Pancreas (tissue), 10 donors: ENCODE measurements at regions not wholly inside any gene's neighbourhood (a gene's known extent, or its start where the extent isn't known, plus 50 kb on each side); places are given as distances from the start of the nearest gene placed in this dataset.

Experiments used
- ATAC-seq, 4 donors: fragments of 200-7000 bp; cut with Tn5 transposase; one replicate each; pipeline versions ENCODE4 v1.8.0 to v1.9.1; 2020; ENCODE audit warnings: mild to moderate bottlenecking in 4 of 4, moderate library complexity in 4 of 4
- DNase-seq, 6 donors: peaks; one replicate each; pipeline ENCODE4 v3.0.0-alpha.2; 2020
- FAIRE-seq: peaks from 2 replicates; lab custom pipeline; 2012; peaks lifted over from hg19 to GRCh38; lab: Jason Lieb, UNC
- H3K27ac ChIP-seq, 4 donors: fragments of 200-600 bp; sonication (generic); 1 replicate in 3 of 4; 2 replicates in 1 of 4; pipeline versions ENCODE4 v1.5.0 to v1.8.0; 2020
- H3K27me3 ChIP-seq, 4 donors: fragments of 200-600 bp; one replicate each; pipeline ENCODE4 v1.8.0; 2021
- H3K36me3 ChIP-seq, 3 donors: fragments of 200-600 bp; sonication (generic) in 1 of 3; one replicate each; pipeline versions ENCODE4 v1.5.0 to v1.8.0; 2020 to 2021
- H3K4me1 ChIP-seq, 3 donors: fragments of 200-600 bp; one replicate each; pipeline ENCODE4 v1.8.0; 2021
- H3K4me3 ChIP-seq, 4 donors: fragments of 200-600 bp; sonication (generic) in 2 of 4; one replicate each; pipeline versions ENCODE4 v1.5.0 to v1.8.0; 2020 to 2021
- H3K9me3 ChIP-seq, 4 donors: fragments of 200-600 bp; one replicate each; pipeline ENCODE4 v1.8.0; 2021
- whole genome bisulfite sequencing, 2 donors: extraction: QIAGEN DNeasy Blood & Tissue Kit; methylation state at CpG; one replicate each; pipeline ENCODE4 v1.1.7; 2013; 5-methylcytosine and 5-hydroxymethylcytosine counted together
- intact Hi-C, 3 donors: fragments of 100-400 bp; cut with DNase I; formaldehyde crosslinking; loops; one replicate each; pipeline versions ENCODE4 v1.11.1 to v1.14.2; 2022
- TF ChIP-seq, protein P1 (sequence below), 4 donors: fragments of 200-600 bp; sonication (generic) in 3 of 4; IDR thresholded peaks; one replicate each; pipeline versions ENCODE4 v1.5.0 to v1.8.0; 2021; ENCODE audit warnings: antibody characterized with exemption in 4 of 4
- donor health status: healthy with polysubstance abuse.
- donor health status: DM: no; HTN: no; CAD: no; lungs with moderate emphysema.
- donor health status: DM: no; HTN: no; CAD: no.
- donor health status: control.
- donor health status: control.
- donor health status: Bipolar disorder and iron deficiency.
- donor health status: DM: yes; HTN: yes; CAD: no.
- donor health status: DM: no; HTN: no; CAD: no.
- donor health status: DM: no; HTN: no; CAD: no.
- donor health status: DM: yes; HTN: yes; CAD: no.

DNA sequence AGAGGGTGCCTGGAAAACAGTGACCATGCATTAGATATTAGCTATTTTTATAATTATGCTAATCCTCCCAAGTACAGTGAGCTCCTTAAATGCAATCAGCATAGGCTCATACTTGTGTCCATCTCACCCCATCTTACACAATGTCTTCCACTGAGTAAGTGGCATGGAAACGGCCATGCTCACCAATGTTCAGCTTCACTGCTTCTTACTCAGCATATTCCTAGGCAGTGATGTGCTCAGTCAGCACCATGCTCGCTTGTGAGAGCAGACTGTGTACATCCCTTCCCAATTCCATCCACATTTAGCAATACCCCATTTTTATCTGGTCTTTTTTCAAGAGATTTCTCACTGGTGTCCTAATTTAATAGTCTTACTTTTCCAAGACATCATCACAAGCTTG is 454.8 kb upstream of the SOX9 start:
- no peaks in the 10 kb centered on the region for H3K4me1 ChIP-seq
- ATAC-seq (no peak), DNase-seq (no peak), FAIRE-seq (no peak)
- no peaks in the 10 kb centered on the region for H3K36me3 ChIP-seq
- no peak overlapping the region for H3K4me3 ChIP-seq
- H3K27me3 ChIP-seq = no peaks in the 10 kb centered on the region
- no peak overlapping the region for H3K27ac ChIP-seq
- H3K9me3 ChIP-seq = no peaks in the 10 kb centered on the region
- WGBS, 2 donors = 61 to 73% methylated on average over 2 of the region's 2 CpGs
- TF ChIP-seq, protein P1, sequence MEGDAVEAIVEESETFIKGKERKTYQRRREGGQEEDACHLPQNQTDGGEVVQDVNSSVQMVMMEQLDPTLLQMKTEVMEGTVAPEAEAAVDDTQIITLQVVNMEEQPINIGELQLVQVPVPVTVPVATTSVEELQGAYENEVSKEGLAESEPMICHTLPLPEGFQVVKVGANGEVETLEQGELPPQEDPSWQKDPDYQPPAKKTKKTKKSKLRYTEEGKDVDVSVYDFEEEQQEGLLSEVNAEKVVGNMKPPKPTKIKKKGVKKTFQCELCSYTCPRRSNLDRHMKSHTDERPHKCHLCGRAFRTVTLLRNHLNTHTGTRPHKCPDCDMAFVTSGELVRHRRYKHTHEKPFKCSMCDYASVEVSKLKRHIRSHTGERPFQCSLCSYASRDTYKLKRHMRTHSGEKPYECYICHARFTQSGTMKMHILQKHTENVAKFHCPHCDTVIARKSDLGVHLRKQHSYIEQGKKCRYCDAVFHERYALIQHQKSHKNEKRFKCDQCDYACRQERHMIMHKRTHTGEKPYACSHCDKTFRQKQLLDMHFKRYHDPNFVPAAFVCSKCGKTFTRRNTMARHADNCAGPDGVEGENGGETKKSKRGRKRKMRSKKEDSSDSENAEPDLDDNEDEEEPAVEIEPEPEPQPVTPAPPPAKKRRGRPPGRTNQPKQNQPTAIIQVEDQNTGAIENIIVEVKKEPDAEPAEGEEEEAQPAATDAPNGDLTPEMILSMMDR (IDR thresholded peaks at IDR 0.05) = no peak
- intact Hi-C loops = no loop called here

DNA sequence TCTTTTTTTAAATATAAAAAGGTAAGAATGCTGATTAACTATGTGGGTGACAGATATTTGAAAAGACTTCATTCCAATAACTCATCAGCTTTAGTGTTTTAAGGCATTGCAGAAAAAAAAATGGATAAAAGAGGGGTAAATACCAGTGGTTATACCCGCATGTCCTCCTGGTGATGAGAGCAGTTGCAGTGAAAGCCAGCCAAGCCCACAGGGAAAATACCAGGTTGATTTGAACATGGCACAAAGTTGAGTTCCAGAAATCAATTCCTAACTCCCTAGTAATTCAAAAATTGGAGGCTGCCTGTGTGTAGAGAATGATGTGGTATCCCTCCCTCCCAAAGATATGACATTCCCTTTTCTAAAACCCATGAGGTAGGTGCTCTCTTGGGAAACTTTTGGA is 453.2 kb upstream of the SOX9 start:
- H3K4me1 ChIP-seq = no peaks in the 10 kb centered on the region
- H3K9me3 ChIP-seq = no peaks in the 10 kb centered on the region
- no peak for DNase-seq
- H3K36me3 ChIP-seq = no peaks in the 10 kb centered on the region
- H3K27me3 ChIP-seq = no peaks in the 10 kb centered on the region
- intact Hi-C loops = no loop called here
- no peak for ATAC-seq
- TF ChIP-seq, protein P1 (IDR thresholded peaks at IDR 0.05) = no peak
- 84 to 89% methylated on average over 1 of the region's 1 CpG for WGBS, 2 donors
- no peak overlapping the region for H3K27ac ChIP-seq
- no peak overlapping the region for H3K4me3 ChIP-seq
- FAIRE-seq = no peak

DNA sequence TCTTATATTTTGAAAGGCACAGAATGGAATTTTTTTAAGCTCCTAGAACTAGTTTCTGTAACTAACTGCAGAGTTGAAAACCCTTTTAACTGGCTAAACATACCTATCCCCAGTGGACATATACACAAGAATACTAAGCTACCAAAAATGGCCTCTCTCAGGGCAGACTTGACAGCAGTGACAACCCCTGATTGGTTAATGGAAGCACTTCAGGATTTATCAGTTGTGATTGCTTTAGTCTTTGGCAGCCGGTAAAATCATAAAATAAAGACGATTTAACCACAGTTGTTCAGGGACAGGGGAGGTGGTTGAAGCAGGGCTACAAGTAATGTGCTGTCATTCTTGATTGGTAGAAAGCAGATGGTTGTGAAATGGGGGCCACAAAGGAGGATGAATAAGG is 452.0 kb upstream of the SOX9 start:
- TF ChIP-seq, protein P1 (IDR thresholded peaks at IDR 0.05) = no peak
- Histone ChIP-seq H3K27me3 (no peaks in the 10 kb centered on the region), H3K4me1 (no peaks in the 10 kb centered on the region), H3K27ac (no peak overlapping the region), H3K4me3 (no peak overlapping the region), H3K36me3 (no peaks in the 10 kb centered on the region), H3K9me3 (no peaks in the 10 kb centered on the region)
- no peak for FAIRE-seq
- no peak for DNase-seq
- intact Hi-C loops = no loop called here
- 54 to 66% methylated on average over 2 of the region's 2 CpGs for WGBS, 2 donors
- ATAC-seq = no peak

DNA sequence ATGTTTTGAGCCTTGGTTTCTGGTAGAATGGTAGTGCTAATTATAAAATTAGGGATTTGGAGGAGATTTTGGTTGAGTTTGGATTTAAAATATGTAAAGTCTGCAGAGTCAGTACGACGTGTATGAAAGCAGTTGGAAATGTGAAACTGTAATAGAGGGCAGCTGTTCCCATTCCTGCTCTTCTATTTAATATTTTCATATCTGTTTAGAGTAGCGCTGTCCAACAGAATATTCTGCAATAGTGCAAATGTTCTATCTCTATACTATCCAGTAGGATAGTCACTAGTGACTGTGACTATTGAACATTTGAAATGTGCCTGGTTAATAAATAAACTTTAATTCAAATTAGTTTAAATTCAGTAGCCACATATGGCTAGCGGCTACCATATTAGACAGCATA is 443.4 kb upstream of the SOX9 start:
- TF ChIP-seq, protein P1 (IDR thresholded peaks at IDR 0.05) = no peak
- no peak overlapping the region for H3K4me3 ChIP-seq
- intact Hi-C loops = no loop called here
- FAIRE-seq (no peak), ATAC-seq (no peak), DNase-seq (no peak)
- H3K9me3 ChIP-seq = no peaks in the 10 kb centered on the region
- WGBS, 2 donors = 80 to 85% methylated on average over 4 of the region's 4 CpGs
- H3K27ac ChIP-seq = no peak overlapping the region
- H3K36me3 ChIP-seq = no peaks in the 10 kb centered on the region
- H3K27me3 ChIP-seq = no peaks in the 10 kb centered on the region
- H3K4me1 ChIP-seq = no peaks in the 10 kb centered on the region

DNA sequence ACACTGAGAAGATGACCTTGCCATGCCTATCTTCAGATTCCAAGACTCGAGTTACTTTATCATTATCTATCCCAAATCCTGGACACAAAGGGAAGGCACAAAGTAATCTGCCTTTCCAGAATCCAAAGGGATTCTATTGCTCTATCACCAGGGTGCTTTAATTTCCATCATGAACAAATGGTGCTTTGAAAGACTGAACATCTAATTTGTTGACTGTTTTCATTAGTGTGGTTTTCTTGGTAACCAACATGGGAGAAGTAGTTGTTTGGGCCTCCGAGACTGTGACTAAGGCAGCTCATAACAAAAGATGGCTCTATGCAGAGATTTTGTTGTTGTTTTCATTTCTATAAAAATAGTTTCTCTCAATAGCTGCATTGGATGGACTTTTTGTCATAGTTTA is 441.0 kb upstream of the SOX9 start:
- Histone ChIP-seq H3K9me3 (no peaks in the 10 kb centered on the region), H3K4me1 (no peaks in the 10 kb centered on the region), H3K4me3 (no peak overlapping the region), H3K27me3 (no peaks in the 10 kb centered on the region), H3K27ac (no peak overlapping the region), H3K36me3 (no peaks in the 10 kb centered on the region)
- FAIRE-seq (no peak), ATAC-seq (no peak), DNase-seq (no peak)
- TF ChIP-seq, protein P1 (IDR thresholded peaks at IDR 0.05) = no peak
- intact Hi-C loops = no loop called here
- 69 to 73% methylated on average over 2 of the region's 2 CpGs for WGBS, 2 donors
